Kasumi-1 (cell line): ENCODE measurements at regions not wholly inside any gene's neighbourhood (a gene's known extent, or its start where the extent isn't known, plus 50 kb on each side); places are given as distances from the start of the nearest gene placed in this dataset.
"Not testable (repeated sequence)": the region's sequence is repeated elsewhere in the genome, so short reads cannot be mapped to it uniquely, and the experiment has no call there.

ENCODE experiments used
- DNase-seq, 2 experiments: peaks; one replicate each; lab custom pipeline; 2025; lab: John Stamatoyannopoulos, UW

DNA sequence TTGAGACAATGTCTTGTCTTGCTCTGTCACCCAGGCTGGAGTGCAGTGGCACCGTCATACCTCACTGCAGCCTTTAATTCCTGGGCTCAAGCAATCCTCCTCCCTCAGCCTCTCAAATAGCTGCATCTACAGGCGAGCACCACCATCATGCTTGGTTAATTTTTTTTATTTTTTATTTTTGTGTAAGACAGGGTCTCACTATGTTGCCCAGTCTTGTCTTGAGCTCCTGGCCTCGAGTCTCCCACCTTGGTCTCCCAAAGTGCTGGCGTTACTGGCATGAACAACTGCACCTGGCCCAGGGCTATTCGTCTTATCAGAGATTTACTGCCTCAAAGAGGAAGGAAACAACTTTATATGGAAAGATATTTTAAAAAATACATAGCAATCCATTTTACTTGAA, 102.8 kb upstream of the NUPR2 start:
- no peak for DNase-seq

DNA sequence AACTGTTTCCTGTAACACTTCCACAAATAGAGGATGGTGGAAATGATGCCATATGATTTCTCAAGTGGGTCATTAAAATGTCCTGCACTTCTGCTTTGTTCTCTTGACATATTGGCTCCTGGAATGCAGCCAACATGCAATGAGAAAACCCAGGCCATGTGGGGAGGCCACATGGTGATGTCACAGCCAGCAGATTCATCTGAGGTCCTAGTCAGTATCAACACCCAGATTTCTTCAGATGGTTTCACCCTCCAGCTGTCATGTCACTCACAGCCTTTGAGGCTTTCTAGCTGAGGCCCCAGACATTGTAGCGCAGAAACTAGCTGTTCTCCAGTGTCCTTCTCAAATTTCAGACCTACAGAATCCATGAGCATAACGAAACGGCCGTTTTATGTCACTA, 102.3 kb upstream of the NUPR2 start:
- DNase-seq = no peak

DNA sequence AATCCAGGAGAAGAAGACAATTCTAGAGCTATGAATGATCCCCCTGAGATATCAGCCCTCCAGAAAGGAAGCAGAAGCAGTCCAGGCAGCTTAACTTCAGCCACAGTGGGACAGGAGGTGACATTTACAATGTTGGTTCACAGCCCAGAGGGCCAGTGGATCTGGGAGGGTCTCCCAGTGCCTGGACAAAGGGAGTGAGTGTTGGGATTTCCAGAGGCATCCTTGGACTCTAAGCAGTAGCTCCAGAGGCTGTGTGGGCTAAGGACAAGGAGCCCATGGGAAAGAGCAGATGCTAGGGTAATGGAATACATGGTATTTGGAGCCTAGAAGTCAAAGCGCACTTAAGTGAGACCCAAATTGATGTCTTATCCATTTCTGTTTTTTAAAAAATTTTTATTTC, 97.4 kb upstream of the NUPR2 start:
- no peak for DNase-seq

DNA sequence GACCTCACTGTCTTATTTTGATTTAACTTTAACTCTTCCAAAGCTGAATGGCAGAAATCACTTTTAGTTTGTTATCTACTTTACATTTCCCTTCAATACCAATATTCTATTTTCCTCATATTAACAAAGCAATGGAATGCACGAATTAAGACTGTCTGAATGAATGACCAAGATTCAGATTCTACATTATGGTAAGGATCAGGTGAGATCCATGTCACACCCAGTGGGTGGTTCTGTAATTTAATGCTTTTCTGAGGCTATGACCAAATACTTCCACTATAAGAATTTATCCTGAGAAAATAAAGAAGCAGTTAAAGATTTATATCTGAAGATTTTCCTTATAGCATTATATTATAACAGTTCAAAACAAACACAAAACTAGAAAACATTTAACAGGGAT, 90.2 kb upstream of the NUPR2 start:
- DNase-seq = no peak

DNA sequence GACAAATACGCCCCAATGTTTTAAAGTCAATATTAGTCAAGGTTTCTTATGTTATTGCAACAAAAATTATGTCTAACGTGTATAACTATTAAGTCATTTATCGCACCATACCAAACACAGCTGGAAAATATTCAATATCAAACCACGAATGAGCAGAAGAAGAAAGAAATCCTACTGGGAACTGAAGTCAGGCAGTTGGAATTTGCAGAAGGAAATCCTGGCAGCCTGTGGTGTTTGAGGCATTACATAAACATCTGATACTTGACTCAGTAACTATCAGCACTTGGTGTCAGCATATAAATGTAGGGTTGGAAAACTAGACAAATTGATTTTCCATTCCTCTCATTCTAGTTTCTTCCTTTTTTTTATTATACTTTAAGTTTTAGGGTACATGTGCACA, 83.4 kb upstream of the NUPR2 start:
- DNase-seq = no peak

DNA sequence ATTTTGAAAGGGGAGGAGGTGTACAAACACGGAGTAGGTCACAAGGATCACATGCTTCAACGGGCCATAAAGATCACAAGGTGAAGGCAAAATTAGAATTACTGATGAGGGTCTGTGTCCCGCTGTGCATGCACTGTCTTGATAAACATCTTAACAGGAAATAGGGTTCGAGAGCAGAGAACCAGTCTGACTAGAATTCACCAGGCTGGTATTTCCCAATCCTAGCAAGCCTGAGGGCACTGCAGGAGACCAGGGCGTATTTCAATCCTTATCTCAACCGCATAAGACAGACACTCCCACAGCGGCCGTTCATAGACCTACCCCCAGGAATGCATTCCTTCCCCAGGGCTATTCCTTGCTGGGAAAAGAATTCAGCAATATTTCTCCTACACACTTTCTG, 80.0 kb upstream of the NUPR2 start:
- not testable (repeated sequence) for DNase-seq

DNA sequence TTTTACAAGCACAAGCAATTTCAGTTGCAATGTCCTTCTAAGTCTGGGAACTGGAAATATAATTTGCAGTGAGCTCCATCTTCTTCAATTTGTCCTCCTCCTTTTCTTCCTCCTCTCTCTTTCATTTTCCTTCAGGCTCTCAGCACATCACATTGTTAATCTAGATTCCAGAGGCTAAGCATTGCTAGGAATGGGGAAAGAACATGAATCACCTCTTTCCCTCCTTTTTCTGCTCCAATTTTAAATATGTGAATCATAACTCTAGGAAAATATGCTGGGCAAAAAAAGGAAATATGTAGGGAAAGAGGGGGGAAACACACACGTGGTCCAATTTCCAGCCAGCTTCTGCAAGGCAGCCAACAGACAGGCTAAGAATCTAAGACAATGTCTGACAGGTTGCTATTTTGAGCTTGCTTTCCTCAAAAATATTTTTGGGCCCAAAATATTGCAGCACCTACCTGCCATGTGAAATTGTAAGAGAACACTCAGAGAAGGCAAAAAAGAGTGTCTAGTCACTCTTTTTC, 72.7 kb upstream of the NUPR2 start:
- no peak for DNase-seq

DNA sequence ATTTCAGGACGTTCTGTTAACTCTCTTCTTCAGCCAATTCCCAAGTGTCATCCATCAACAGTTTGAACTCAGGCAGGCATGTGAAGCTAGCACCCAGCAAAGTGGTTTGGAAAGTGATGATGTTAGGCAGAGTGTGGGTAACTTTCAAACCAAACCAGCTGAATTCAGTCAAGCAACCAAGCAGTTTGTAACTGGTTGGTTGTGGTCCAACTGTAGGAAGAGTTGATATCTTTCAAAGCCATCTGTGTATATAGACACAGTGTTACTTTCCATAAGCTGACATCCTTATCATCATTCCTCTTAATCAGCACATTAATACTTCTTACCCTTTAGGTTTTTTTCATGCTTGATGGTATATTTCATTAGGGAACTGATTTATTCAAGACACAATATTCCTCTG, 72.2 kb upstream of the NUPR2 start:
- no peak for DNase-seq

DNA sequence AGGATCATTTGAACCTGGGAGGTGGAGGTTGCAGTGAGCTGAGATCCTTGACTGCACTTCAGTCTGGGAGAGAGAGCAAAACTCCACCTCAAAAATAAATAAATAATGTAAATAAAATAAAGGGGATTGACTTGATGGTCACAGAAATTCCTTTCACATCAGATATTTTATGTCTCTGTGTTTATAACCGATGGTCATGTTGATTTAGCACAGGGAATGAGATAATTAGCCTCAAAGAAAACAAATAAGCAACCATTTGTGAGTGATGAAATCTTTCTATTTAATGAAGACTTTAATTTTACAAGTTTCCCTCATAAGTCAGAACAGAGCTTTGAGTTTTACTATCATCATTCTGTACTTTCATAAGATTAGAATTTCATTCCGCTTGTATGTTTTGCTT, 64.8 kb upstream of the NUPR2 start:
- no peak for DNase-seq

DNA sequence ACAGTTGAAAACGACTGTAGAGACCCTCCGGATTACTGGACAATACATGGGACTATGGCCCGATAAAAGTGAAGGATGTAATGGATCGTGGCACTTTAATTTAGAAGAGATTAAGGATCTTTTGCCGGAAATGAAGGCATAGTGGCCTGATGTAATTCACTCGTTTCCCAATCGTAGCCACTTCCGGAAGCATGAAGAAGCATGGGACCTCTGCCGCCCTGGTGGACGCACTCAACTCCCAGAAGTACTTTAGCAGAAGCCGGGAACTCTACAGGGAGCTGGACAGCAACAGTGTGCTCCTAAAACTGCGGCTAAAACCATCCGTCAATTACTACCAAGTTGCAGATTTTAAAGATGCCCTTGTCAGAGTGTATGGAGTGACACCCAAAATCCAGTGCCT, 59.6 kb upstream of the NUPR2 start:
- DNase-seq = no peak

DNA sequence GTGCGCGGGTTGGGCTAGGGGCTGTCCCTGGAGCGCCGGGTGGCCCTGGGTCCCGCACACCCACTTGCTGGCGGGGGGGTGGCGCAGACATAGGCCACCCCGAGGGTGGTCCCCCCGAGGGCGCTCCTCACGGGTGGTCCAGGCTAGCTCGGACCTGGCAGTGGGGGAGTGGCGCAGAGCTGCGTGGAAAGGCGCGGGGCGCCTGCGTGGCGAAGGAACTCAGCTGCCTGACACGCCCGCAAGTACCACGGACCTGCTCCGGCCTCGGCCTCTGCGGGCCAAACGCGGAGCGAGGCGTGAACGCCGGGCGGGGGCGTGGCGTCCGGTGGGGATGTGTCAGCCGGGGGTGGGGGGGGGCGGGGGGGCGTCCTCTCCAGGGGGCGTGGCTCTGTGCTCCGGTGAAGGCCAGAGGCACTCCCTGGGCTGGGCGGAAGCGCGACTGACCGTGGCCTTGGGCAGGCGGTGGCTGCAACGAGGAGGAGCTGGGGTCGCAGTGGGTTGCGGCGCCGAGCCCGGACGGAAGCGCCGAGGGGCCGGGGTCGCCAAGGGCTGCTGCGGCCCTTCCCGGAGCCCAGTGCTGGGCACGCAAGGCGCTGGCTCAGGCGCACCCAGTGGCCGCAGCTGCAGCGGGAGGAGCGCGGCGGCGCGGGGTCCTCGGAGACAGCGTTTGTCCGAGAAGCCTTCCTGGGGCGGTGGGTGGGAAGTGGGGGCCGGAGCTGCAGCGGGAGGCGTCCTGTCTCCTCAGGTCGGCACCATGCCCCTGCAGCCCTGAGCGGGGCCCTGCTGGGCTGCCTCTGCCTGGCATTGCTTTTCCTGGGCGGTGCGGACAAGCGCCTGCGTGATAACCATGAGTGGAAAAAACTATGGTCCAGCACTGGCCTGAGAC, 58.9 kb upstream of the NUPR2 start:
- no peak for DNase-seq

DNA sequence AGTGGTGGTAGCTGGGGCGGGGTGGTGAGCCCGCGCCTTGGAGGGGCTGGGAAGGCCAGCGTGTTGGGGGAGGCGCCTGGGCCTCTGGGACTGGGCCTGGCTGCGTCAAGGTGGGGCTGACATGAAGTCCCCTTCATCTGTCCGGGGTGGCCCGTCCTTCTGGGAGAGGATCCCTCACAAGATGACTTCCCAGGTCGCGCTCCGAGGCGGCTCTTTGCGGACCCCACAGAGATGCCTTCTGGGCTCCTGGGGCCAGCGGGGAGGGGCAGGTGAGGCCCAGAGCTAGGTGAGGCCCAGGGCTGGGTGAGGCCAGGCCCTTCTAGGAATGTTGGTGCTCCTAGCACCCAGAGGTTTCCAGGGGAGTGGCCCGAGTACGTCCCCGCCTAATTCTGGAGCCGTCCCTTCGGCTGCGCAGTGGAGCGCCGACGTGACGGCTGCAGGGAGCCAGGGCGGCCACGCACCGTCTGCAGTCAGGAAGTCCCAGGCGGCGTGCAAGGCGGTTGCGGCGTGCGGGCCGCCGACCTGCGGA, 58.2 kb upstream of the NUPR2 start:
- DNase-seq = no peak
